Transverse colon (tissue), 4 donors: ENCODE measurements at regions not wholly inside any gene's neighbourhood (a gene's known extent, or its start where the extent isn't known, plus 50 kb on each side); places are given as distances from the start of the nearest gene placed in this dataset.

Source experiments
- CTCF ChIP-seq, 5 experiments: fragments of 200-600 bp in 3 of 5; fragments of 450-650 bp in 2 of 5; sonication (generic) in 3 of 5; IDR thresholded peaks; 1 replicate in 2 of 5; 2 replicates in 3 of 5; pipeline ENCODE4 v1.5.1; 2016 to 2017; ENCODE audit warnings: antibody characterized with exemption in 5 of 5, inconsistent platforms in 3 of 5, mild to moderate bottlenecking in 2 of 5, moderate library complexity in 1 of 5
- EP300 ChIP-seq: sonication (generic); formaldehyde crosslinking; IDR thresholded peaks from one replicate; pipeline ENCODE4 v1.6.1; 2017; ENCODE audit warnings: antibody characterized with exemption, low read depth
- POLR2AphosphoS5 ChIP-seq, 3 donors: sonication (generic); formaldehyde crosslinking; IDR thresholded peaks; one replicate each; pipeline ENCODE4 v1.6.1; 2016; ENCODE audit warnings: antibody characterized with exemption in 3 of 3

GRCh38 chr4:119730671-119730950 lies 102.0 kb upstream of the PDE5A start:
- TF ChIP-seq CTCF (IDR thresholded peaks at IDR 0.05) (no peak), POLR2AphosphoS5 (IDR thresholded peaks at IDR 0.05) (no peak), EP300 (no peak)
